ENCODE measurements at regions not wholly inside any gene's neighbourhood (a gene's known extent, or its start where the extent isn't known, plus 50 kb on each side); places are given as distances from the start of the nearest gene placed in this dataset.
A peak's percentile ranks its signal among the peaks of the same experiment; 100 is the strongest.

GRCh38 chrX:94775640-94776039 lies 1101.6 kb downstream of the FAM133A start:
- H3K4me3 ChIP-seq (ENCODE audit: low read depth, low read length) = no peak overlapping the region
- DNase-seq (ENCODE audit: low read depth, low spot score) = no peak
- no peak for TF ChIP-seq CTCF (IDR thresholded peaks at IDR 0.05; ENCODE audit: low read depth, low read length)
- in situ Hi-C loops (cut with HindIII; ENCODE audit: low sequenced_read_pairs) = no loop called here

- no peak overlapping the region for H3K4me3 ChIP-seq (ENCODE audit: low read depth, low read length)
- TF ChIP-seq CTCF (IDR thresholded peaks at IDR 0.05; ENCODE audit: low read depth, low read length) = no peak
- DNase-seq (ENCODE audit: low read depth, low spot score) = no peak
- in situ Hi-C loops (cut with HindIII; ENCODE audit: low sequenced_read_pairs) = no loop called here
These were observed 1139.5 kb downstream of the FAM133A start for GRCh38 chrX:94813541-94813940.

- H3K4me3 ChIP-seq (ENCODE audit: low read depth, low read length) = no peak overlapping the region
- in situ Hi-C loops (cut with HindIII; ENCODE audit: low sequenced_read_pairs) = no loop called here
- no peak for DNase-seq (ENCODE audit: low read depth, low spot score)
- TF ChIP-seq CTCF (IDR thresholded peaks at IDR 0.05; ENCODE audit: low read depth, low read length) = no peak
These were observed 1140.2 kb downstream of the FAM133A start for GRCh38 chrX:94814216-94814615.

- in situ Hi-C loops (cut with HindIII; ENCODE audit: low sequenced_read_pairs) = no loop called here
- TF ChIP-seq CTCF (IDR thresholded peaks at IDR 0.05; ENCODE audit: low read depth, low read length) = no peak
- H3K4me3 ChIP-seq (ENCODE audit: low read depth, low read length) = no peak overlapping the region
- DNase-seq (ENCODE audit: low read depth, low spot score) = no peak
These were observed 1156.7 kb downstream of the FAM133A start for GRCh38 chrX:94830717-94831116.

- DNase-seq (ENCODE audit: low read depth, low spot score) = peak; percentile 5
- TF ChIP-seq CTCF (IDR thresholded peaks at IDR 0.05; ENCODE audit: low read depth, low read length) = peak; percentile 28
- H3K4me3 ChIP-seq (ENCODE audit: low read depth, low read length) = no peak overlapping the region
- in situ Hi-C loops (cut with HindIII; ENCODE audit: low sequenced_read_pairs) = no loop called here
These were observed 1157.4 kb downstream of the FAM133A start for GRCh38 chrX:94831364-94831763.

GRCh38 chrX:94834226-94834625 lies 1160.2 kb downstream of the FAM133A start:
- in situ Hi-C loops (cut with HindIII; ENCODE audit: low sequenced_read_pairs) = no loop called here
- TF ChIP-seq CTCF (IDR thresholded peaks at IDR 0.05; ENCODE audit: low read depth, low read length) = no peak
- no peak overlapping the region for H3K4me3 ChIP-seq (ENCODE audit: low read depth, low read length)
- no peak for DNase-seq (ENCODE audit: low read depth, low spot score)

GRCh38 chrX:94850811-94851210 lies 1176.8 kb downstream of the FAM133A start:
- in situ Hi-C loops (cut with HindIII; ENCODE audit: low sequenced_read_pairs) = no loop called here
- no peak overlapping the region for H3K4me3 ChIP-seq (ENCODE audit: low read depth, low read length)
- TF ChIP-seq CTCF (IDR thresholded peaks at IDR 0.05; ENCODE audit: low read depth, low read length) = no peak
- no peak for DNase-seq (ENCODE audit: low read depth, low spot score)
